Ishikawa (cell line): ENCODE measurements at regions not wholly inside any gene's neighbourhood (a gene's known extent, or its start where the extent isn't known, plus 50 kb on each side); places are given as distances from the start of the nearest gene placed in this dataset.

ENCODE experiments used
- CEBPB ChIP-seq: IDR thresholded peaks from 2 replicates; pipeline ENCODE4 v1.6.1; 2012
- CREB1 ChIP-seq: IDR thresholded peaks from 2 replicates; pipeline ENCODE4 v1.6.1; 2012; ENCODE audit warnings: low read depth
- EGR1 ChIP-seq: IDR thresholded peaks from 2 replicates; pipeline ENCODE4 v1.6.1; 2012
- EP300 ChIP-seq: IDR thresholded peaks from 2 replicates; pipeline ENCODE4 v1.6.1; 2012; ENCODE audit warnings: borderline replicate concordance
- FOXM1 ChIP-seq: IDR thresholded peaks from 2 replicates; pipeline ENCODE4 v1.6.1; 2012; ENCODE audit warnings: low read depth, borderline replicate concordance
- NFIC ChIP-seq: IDR thresholded peaks from 2 replicates; pipeline ENCODE4 v1.6.1; 2012
- RAD21 ChIP-seq: IDR thresholded peaks from 2 replicates; pipeline ENCODE4 v1.6.1; 2012; ENCODE audit warnings: low read depth
- TAF1 ChIP-seq: IDR thresholded peaks from 2 replicates; pipeline ENCODE4 v1.6.1; 2012; ENCODE audit warnings: low read depth, mild to moderate bottlenecking
- TCF12 ChIP-seq: IDR thresholded peaks from 2 replicates; pipeline ENCODE4 v1.6.1; 2012; ENCODE audit warnings: low read depth
- TEAD4 ChIP-seq: IDR thresholded peaks from 2 replicates; pipeline ENCODE4 v1.6.1; 2012
- YY1 ChIP-seq: IDR thresholded peaks from 2 replicates; pipeline ENCODE4 v1.6.1; 2012; ENCODE audit warnings: low read depth
- ZBTB7A ChIP-seq: IDR thresholded peaks from 2 replicates; pipeline ENCODE4 v1.6.1; 2012; ENCODE audit warnings: low read depth
- TF ChIP-seq, protein P1 (sequence below): IDR thresholded peaks from 2 replicates; pipeline ENCODE4 v1.6.1; 2012
- TF ChIP-seq, protein P2 (sequence below): IDR thresholded peaks from 2 replicates; pipeline ENCODE4 v1.6.1; 2012
- TF ChIP-seq, protein P3 (sequence below): IDR thresholded peaks from 2 replicates; pipeline ENCODE4 v1.6.1; 2012; ENCODE audit warnings: low read depth, mild to moderate bottlenecking

DNA sequence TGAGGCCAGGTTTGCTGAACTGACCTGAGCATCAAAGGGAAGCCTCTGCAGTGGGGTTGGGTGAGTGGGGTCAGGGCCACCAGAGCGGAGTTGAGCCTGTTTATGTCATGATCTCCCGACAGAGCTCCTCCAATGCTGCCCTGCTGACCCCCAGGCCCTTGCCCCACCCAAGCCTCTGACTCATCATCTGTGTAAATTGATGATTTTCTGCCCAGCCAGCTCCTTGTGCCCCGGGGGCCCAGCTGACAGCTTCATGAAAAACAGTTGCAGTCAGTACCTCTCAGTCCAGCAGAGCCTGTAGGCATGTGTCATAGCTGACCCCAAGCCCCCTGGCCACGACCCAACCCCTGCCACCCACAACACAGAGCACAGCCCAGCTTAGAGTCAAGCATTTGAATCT lies 134.9 kb downstream of the CCT6B start:
- TF ChIP-seq NFIC, result no peak
- TF ChIP-seq, protein P1, sequence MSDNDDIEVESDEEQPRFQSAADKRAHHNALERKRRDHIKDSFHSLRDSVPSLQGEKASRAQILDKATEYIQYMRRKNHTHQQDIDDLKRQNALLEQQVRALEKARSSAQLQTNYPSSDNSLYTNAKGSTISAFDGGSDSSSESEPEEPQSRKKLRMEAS, result no peak
- no peak for TF ChIP-seq EP300
- TF ChIP-seq CEBPB, result no peak
- TF ChIP-seq TCF12, result no peak
- no peak for TF ChIP-seq ZBTB7A
- TF ChIP-seq YY1, result no peak
- TF ChIP-seq, protein P2, sequence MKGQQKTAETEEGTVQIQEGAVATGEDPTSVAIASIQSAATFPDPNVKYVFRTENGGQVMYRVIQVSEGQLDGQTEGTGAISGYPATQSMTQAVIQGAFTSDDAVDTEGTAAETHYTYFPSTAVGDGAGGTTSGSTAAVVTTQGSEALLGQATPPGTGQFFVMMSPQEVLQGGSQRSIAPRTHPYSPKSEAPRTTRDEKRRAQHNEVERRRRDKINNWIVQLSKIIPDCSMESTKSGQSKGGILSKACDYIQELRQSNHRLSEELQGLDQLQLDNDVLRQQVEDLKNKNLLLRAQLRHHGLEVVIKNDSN, result no peak
- TF ChIP-seq FOXM1, result no peak
- TF ChIP-seq RAD21, result no peak
- no peak for TF ChIP-seq TEAD4
- TF ChIP-seq CREB1, result no peak
- no peak for TF ChIP-seq TAF1
- TF ChIP-seq, protein P3, sequence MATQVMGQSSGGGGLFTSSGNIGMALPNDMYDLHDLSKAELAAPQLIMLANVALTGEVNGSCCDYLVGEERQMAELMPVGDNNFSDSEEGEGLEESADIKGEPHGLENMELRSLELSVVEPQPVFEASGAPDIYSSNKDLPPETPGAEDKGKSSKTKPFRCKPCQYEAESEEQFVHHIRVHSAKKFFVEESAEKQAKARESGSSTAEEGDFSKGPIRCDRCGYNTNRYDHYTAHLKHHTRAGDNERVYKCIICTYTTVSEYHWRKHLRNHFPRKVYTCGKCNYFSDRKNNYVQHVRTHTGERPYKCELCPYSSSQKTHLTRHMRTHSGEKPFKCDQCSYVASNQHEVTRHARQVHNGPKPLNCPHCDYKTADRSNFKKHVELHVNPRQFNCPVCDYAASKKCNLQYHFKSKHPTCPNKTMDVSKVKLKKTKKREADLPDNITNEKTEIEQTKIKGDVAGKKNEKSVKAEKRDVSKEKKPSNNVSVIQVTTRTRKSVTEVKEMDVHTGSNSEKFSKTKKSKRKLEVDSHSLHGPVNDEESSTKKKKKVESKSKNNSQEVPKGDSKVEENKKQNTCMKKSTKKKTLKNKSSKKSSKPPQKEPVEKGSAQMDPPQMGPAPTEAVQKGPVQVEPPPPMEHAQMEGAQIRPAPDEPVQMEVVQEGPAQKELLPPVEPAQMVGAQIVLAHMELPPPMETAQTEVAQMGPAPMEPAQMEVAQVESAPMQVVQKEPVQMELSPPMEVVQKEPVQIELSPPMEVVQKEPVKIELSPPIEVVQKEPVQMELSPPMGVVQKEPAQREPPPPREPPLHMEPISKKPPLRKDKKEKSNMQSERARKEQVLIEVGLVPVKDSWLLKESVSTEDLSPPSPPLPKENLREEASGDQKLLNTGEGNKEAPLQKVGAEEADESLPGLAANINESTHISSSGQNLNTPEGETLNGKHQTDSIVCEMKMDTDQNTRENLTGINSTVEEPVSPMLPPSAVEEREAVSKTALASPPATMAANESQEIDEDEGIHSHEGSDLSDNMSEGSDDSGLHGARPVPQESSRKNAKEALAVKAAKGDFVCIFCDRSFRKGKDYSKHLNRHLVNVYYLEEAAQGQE, result no peak
- TF ChIP-seq EGR1, result no peak

DNA sequence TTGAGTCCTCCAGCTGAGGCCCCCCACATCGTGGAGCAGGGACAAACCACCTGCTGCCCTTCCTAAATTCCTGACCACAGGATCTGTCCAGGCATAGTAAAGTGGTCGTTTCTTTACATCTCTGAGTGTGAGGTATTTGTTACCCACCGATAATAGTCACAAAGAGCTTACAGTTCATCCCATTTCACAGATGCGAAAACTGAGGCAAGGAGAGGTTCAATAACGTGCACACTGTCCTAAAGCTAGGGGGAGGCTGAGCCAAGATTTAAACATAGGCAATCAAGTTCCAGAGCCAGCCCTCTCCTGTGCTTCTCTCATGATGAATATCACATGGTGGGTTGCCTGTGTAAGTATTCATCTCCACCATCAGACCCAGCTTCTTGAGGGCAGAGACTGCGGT lies 135.4 kb downstream of the CCT6B start:
- TF ChIP-seq EP300, result no peak
- no peak for TF ChIP-seq TEAD4
- no peak for TF ChIP-seq NFIC
- TF ChIP-seq TCF12, result no peak
- TF ChIP-seq, protein P1, result no peak
- TF ChIP-seq, protein P3, result no peak
- no peak for TF ChIP-seq FOXM1
- no peak for TF ChIP-seq EGR1

DNA sequence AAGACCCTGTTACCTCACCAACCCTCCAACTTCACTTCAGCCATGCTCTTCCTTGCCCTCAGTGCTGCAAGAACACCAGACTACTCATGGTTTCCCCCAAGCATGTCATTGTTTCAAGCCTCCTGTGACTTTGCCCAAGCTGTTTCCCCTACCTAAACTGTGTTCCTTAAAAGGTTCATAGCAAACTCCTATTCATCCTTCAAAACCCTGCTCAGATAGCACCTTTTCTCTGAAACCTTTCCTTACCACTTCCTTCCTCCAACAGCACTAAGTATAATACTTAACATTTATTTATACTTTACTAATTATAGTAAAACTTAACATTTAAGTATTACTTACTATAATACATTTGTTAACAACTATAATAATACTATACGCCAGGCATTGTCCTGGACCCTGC lies 136.2 kb downstream of the CCT6B start:
- TF ChIP-seq TCF12 (no peak), CEBPB (no peak), NFIC (no peak), EGR1 (no peak), CREB1 (no peak), YY1 (no peak), FOXM1 (no peak), EP300 (no peak), TAF1 (no peak), TEAD4 (no peak)
- TF ChIP-seq, protein P1, result no peak
- TF ChIP-seq, protein P3, result no peak

DNA sequence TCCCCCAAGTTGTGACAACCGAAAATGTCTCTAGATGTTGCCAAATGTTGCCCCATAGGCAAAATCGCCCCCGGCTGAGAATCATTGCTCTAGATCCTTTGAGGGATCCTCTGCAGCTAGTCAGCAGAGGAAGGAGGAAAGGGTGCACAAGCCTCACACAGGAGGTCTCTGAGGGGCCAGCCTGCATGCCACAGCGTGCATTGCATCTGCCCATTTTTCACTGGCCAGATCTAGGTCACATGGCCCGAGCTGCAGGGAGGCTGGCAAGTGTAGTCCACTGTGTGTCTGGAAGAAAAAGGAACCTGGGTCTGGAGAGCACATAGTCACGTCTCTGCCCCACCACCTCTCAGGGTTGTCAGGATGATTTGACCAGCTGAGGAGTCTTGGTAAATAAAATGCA lies 138.2 kb downstream of the CCT6B start:
- no peak for TF ChIP-seq RAD21
- TF ChIP-seq, protein P1, result no peak
- no peak for TF ChIP-seq YY1
- no peak for TF ChIP-seq ZBTB7A
- TF ChIP-seq TCF12, result no peak
- no peak for TF ChIP-seq FOXM1
- no peak for TF ChIP-seq CREB1
- no peak for TF ChIP-seq CEBPB
- no peak for TF ChIP-seq TEAD4
- no peak for TF ChIP-seq NFIC
- no peak for TF ChIP-seq EP300
- TF ChIP-seq, protein P3, result no peak
- TF ChIP-seq TAF1, result no peak
- TF ChIP-seq, protein P2, result no peak
